GM18502 (cell line): ENCODE measurements at regions not wholly inside any gene's neighbourhood (a gene's known extent, or its start where the extent isn't known, plus 50 kb on each side); places are given as distances from the start of the nearest gene placed in this dataset.

Source experiments
- ATAC-seq: cut with Tn5 transposase; IDR thresholded peaks from one replicate; pipeline ENCODE4 v1.9.1; 2021; ENCODE audit warnings: mild to moderate bottlenecking; ENCODE audit not compliant: unreplicated experiment, poor library complexity

- no peak for ATAC-seq
Measured at GRCh38 chr2:176656776-176657140, 387.5 kb downstream of the MTX2 start.

GRCh38 chr2:176657393-176657792 is 388.2 kb downstream of the MTX2 start:
- no peak for ATAC-seq

- no peak for ATAC-seq
Measured at GRCh38 chr2:176658708-176659107, 389.5 kb downstream of the MTX2 start.

- no peak for ATAC-seq
Measured at GRCh38 chr2:176662753-176663152, 393.5 kb downstream of the MTX2 start.

- ATAC-seq: no peak
Measured at GRCh38 chr2:176664478-176664877, 395.2 kb downstream of the MTX2 start.

- no peak for ATAC-seq
Measured at GRCh38 chr2:176665086-176665485, 395.8 kb downstream of the MTX2 start.

GRCh38 chr2:176668912-176669311 is 399.7 kb downstream of the MTX2 start:
- no peak for ATAC-seq

- no peak for ATAC-seq
Measured at GRCh38 chr2:176669398-176670174, 400.3 kb downstream of the MTX2 start.

GRCh38 chr2:176675271-176675949 is 406.2 kb downstream of the MTX2 start:
- no peak for ATAC-seq

- ATAC-seq: no peak
Measured at GRCh38 chr2:176677746-176678265, 408.6 kb downstream of the MTX2 start.

GRCh38 chr2:176678571-176678970 is 409.3 kb downstream of the MTX2 start:
- ATAC-seq: no peak

GRCh38 chr2:176679061-176679669 is 409.9 kb downstream of the MTX2 start:
- ATAC-seq: no peak

GRCh38 chr2:176680916-176681516 is 411.8 kb downstream of the MTX2 start:
- no peak for ATAC-seq

GRCh38 chr2:176681584-176682115 is 412.4 kb downstream of the MTX2 start:
- ATAC-seq: no peak

- no peak for ATAC-seq
Measured at GRCh38 chr2:176682278-176682677, 413.0 kb downstream of the MTX2 start.

GRCh38 chr2:176683618-176684111 is 414.4 kb downstream of the MTX2 start:
- ATAC-seq: no peak

GRCh38 chr2:176685908-176686307 is 416.7 kb downstream of the MTX2 start:
- ATAC-seq: no peak

GRCh38 chr2:176686328-176686727 is 417.1 kb downstream of the MTX2 start:
- ATAC-seq: no peak

- no peak for ATAC-seq
Measured at GRCh38 chr2:176687342-176687741, 418.1 kb downstream of the MTX2 start.

- no peak for ATAC-seq
Measured at GRCh38 chr2:176687944-176688343, 418.7 kb downstream of the MTX2 start.
